GM21423 (cell line): ENCODE measurements at regions not wholly inside any gene's neighbourhood (a gene's known extent, or its start where the extent isn't known, plus 50 kb on each side); places are given as distances from the start of the nearest gene placed in this dataset.
"Not testable (repeated sequence)": the region's sequence is repeated elsewhere in the genome, so short reads cannot be mapped to it uniquely, and the experiment has no call there.

Experiments
- ATAC-seq: cut with Tn5 transposase; IDR thresholded peaks from one replicate; pipeline ENCODE4 v1.9.1; 2021; ENCODE audit warnings: mild to moderate bottlenecking, moderate library complexity; ENCODE audit not compliant: unreplicated experiment

- no peak for ATAC-seq
Observed at GRCh38 chr6:156602066-156602385, 175.2 kb upstream of the ARID1B start.

DNA sequence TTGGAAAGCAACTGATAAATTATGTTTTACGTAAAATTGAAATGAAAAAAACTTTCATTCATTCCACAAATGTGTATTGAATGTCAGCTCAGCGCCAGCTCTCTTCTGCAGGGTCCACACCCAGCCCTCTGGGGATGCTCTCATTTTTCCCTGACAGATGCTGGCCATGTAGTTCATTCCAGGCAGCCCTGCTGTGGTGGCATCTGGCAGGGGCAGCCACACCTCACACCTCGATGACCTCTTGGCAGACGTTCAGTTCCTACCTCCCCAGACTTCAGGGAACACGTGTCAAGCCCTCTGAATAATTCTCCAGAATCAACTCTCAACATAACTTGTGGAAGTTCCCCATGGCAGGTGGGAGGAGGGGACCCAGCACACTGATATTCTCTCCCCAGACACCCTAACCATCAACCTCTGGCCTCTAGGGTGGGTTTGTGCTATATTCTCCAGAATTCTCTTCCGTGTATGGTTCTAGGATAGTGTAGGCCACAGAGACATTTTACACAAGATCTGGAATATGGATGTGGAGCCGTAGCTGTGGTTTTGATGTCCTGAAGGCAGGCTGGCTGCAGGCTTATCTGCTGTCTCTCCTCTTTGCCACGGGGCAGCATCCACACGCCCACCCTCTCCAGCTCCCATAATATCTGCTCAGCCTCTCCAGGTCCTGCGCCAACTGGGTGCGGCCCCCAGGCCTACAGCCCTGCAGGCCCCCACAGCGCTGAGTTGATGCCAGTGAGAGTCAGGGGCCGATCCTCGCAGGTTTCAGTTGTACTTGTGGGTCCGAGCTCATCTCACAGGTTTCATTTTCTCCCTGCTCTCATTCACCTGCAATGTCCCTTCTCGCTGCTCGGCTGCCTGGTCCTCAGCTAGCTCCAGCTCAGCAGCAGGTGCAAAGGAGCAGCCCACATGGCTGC is 175.8 kb upstream of the ARID1B start:
- no peak for ATAC-seq

DNA sequence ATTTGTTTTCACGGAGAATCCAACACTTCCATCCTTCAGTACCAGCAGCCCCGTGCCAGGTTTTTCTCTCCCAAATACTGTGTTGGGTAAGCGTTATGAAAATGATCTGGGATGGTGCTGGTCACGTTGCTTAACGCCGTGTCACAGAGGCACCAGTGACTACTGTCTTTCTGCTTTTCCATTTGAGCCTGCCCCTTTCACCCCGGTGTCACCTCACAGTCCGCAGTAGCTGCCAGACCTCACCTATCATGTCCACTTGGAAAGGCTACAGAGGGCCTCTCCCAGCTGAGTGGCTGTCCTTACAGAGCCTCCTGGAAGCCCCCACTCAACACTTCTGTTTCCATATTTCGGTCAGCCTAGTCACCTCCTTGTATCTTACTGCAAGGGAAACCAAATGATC is 176.5 kb upstream of the ARID1B start:
- no peak for ATAC-seq

DNA sequence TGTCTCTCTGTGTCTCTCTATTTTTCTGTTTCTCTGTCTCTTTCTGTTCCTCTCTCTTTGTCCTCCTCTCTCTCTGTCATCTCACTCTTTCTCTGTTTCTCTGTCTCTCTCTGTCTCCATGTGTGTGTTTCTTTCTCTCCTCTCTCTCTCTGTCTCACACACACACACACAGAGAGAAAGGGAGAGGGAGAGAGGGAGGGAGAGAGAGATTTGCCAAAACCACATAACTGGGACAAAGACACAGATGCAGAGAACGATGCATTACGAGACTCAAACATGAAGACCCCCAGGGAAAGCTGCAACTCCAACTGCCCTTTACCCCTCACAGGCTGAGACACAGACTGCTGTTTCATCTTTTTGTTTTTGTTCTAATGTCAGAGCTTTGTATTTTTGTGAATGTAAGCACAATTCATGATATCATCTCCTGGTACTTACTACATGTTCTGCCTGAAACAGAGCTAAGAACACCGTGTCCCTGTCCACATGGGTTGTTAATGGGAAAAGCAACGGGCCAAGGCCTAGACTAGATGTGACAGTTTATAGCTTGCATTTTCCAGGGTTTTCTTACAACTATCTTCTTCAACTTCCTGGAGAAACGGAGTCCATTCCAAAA is 177.1 kb upstream of the ARID1B start:
- ATAC-seq = no peak

- no peak for ATAC-seq
Observed at GRCh38 chr6:156599366-156599765, 177.8 kb upstream of the ARID1B start.

DNA sequence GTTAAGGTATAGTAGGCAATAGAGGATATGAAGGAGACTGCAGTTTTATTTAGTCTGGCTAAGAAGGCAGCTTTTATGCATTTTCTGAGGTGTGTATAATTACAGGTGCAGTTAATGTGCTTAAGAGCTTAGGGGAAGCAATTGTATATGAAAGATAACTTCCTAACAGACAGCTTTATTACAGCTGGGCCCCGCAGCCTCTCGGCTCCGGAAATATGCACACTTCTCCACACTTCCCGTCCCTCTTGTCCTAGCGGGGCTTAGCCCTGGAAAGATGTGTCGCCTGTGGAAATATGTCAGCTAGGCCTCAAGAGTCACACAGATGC is 178.4 kb upstream of the ARID1B start:
- ATAC-seq = no peak

GRCh38 chr6:156598071-156598854 is 178.9 kb upstream of the ARID1B start:
- no peak for ATAC-seq

GRCh38 chr6:156597095-156597494 is 180.1 kb upstream of the ARID1B start:
- ATAC-seq = no peak

- ATAC-seq = no peak
Observed at GRCh38 chr6:156595476-156595875, 181.7 kb upstream of the ARID1B start.

GRCh38 chr6:156593893-156594292 is 183.3 kb upstream of the ARID1B start:
- ATAC-seq = no peak

DNA sequence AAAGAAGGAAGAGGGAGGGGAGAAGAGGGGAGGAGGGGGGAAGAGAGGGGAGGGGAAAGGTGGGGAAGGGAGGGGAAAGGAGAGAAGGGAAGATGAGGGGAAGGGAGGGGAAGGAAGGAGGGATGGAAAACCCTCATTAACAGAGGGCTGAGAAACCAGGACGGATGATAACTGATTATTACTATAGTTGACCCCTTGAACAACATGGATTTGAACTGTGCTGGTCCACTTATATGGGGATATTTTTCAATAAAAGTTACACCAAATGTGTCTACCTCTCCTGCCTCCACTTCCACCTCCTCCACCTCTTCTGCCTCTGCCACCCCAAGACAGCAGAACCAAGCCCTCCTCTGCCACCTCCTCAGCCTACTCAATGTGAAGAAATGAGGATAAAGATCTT is 184.1 kb upstream of the ARID1B start:
- ATAC-seq = no peak

DNA sequence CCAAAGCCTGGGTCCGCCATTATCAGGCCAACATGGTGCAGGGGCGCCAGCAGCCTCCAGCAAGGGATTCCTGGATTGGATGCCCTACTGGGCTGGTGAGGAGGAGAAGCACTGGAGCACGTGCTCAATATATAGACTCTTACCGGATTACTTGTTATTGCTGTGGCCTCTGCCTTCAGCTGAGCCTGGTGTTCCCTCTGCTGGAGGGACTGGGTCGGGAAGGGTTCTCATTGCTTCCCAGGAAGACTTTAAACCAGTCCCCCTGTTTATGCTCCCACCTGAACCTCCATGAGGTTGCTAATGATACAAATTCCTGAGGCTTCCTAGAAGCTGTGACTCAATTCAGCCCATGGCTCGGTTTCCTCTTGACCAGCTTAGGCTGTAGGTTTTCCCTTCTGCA is 186.7 kb upstream of the ARID1B start:
- ATAC-seq = no peak

- ATAC-seq = no peak
Observed at GRCh38 chr6:156589281-156589680, 187.9 kb upstream of the ARID1B start.

- no peak for ATAC-seq
Observed at GRCh38 chr6:156587751-156588301, 189.4 kb upstream of the ARID1B start.

DNA sequence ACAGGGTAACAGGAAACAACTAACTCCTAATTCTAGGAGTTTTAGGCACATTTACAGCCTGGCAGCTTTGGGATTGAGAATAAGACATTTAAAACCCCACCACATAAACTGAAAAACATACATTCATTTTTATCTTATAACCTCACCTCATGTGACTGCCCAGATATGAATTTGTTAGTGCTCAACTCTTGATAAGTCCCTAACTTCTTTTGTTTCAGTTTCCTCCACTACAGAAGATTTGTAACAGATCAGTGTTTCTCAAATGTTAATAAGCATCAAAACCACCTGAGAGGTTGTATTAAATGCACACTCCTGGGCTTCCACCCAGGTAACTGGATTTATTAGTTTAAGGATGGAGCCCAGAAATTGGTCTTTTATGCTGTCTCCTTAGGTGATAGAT is 190.1 kb upstream of the ARID1B start:
- ATAC-seq = no peak

DNA sequence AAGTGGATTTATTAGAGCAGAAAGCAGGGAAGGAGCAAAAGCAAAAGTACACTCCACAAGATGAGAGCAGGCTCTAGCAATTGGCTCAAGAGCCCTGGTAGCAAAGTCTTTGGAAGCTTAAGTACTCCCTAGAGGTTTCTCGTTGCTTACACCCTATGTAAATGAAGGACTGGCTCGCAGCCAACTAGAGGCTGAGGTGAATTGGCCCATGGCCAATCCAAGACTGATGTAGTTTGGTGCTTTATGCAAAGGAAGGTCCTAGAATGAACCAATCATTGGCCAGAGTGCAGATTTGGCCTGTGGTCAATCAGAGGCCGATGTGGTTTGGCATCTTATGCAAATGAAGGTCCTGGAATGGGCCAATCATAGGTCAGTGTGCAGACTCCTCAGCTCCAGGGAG is 191.3 kb upstream of the ARID1B start:
- no peak for ATAC-seq

GRCh38 chr6:156584121-156584520 is 193.1 kb upstream of the ARID1B start:
- not testable (repeated sequence) for ATAC-seq

DNA sequence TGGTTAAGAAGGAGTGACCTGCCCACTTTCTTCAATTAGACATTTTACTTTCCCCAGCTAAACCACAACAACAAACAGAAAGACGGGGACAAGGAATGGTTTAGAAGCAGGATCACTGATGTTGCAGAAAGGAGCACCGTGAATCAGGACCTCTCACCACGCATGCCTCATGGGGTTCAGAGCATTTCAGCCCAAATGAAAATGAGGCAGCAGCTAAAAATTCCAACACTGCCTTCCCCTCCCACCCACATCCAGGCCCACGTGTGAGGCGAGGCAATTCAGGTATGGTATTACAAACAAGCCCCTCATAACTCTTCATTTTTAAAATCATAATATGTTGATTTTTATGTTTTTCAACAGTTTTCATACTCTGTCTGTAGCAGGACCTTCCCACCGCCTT is 194.1 kb upstream of the ARID1B start:
- no peak for ATAC-seq

GRCh38 chr6:156582509-156582992 is 194.6 kb upstream of the ARID1B start:
- no peak for ATAC-seq

- no peak for ATAC-seq
Observed at GRCh38 chr6:156579564-156579963, 197.6 kb upstream of the ARID1B start.

DNA sequence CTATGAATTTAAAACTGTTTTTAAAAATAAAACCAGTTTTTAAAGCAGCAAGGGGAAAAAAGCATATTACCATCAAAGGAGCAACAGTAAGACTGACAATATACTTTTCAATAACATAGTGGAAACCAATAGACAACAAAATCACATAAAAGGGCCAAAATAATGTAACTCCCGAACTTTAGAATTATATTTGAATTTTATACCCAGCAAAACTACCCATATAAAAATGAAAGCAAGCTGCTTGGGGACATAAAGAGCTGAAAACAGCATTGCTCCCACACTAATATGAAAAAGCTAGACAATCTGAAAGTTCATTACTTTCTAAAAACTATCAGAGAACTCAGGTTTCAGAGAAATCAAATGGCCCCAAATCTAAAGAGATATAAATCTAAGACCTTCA is 199.4 kb upstream of the ARID1B start:
- ATAC-seq = no peak

GRCh38 chr6:156575361-156575760 is 201.8 kb upstream of the ARID1B start:
- no peak for ATAC-seq
